Iris pigment epithelial cell (primary cell): ENCODE measurements at regions not wholly inside any gene's neighbourhood (a gene's known extent, or its start where the extent isn't known, plus 50 kb on each side); places are given as distances from the start of the nearest gene placed in this dataset.
"Not testable (repeated sequence)": the region's sequence is repeated elsewhere in the genome, so short reads cannot be mapped to it uniquely, and the experiment has no call there.

Source experiments
- DNase-seq: peaks from one replicate; pipeline ENCODE4 v3.0.0-alpha.2; 2011; ENCODE audit warnings: low read depth

GRCh38 chr2:105496271-105496670 lies 97.4 kb upstream of the FHL2 start:
- DNase-seq = no peak

- DNase-seq = no peak
These were observed 96.0 kb upstream of the FHL2 start for GRCh38 chr2:105494683-105495425.

DNA sequence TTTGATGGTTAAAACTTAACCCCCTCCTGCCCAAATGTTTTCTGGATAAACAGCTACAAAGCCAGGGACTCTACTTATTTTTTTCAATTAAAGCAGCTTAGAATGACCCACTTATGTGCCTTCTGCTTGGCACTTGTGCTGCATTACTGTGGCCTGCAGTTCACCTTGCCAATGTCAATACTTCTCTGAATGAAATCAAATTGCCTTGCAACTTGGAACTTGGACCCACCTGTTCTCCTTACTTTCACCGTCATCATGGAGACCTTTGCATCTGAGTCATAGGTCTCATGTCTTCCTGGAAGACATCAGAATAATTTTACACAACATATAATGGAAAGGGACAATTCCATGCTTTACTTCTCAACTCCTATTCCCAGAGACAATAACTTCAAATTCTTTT lies 92.1 kb upstream of the FHL2 start:
- no peak for DNase-seq

DNA sequence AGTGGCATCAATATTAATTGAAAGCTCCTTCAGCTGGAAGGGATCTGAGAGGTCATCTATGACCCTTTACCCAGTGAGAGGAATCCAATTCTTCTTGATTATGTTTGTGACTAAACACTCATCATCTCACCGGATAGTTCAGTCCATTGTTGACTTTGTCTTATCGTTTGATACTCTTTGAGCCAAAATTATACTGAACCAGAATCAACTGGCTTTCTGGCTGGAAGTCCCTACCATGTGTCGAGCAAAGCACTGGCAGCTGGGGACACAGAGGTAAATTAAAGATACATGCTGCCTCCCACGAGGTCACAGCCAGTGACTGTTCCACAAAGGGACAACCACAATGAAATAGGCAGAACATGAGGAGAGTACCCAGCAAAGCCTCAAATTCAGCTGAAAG lies 91.4 kb upstream of the FHL2 start:
- DNase-seq = no peak

DNA sequence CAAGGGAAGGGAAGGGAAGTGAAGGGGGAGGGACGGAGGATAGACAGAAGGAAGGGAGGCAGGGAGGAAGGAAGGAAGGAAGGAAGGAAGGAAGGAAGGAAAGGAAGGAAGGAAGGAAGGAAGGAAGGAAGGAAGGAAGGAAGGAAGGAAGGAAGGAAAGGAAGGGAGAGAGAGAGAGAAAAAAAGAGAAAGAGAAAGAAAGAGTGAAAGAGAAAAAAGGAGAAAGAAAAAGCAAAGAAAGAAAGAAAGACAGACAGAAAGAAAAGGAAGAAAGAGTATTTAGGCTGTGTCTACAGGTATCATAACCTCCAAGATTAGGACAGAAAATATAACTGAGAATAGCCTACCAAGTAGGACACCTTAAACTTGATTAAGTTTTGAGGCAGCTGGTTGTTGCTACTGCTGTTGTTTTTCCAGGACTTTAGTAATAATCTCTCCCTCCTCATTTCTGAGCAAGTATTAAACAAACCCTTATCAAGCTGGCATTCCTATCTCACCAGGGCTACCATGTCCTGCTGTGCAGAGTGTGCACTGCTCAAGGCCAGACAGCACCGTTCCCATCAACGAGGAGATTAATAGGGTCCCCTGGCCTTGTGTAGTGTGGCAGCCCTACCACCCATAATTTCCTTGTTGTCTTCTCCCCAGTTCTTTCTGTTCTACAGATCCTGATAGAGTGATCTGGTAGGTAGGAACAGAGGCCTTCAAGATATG lies 90.5 kb upstream of the FHL2 start:
- peak; percentile 19 for DNase-seq

- DNase-seq = peak; percentile 16
These were observed 89.4 kb upstream of the FHL2 start for GRCh38 chr2:105488285-105488684.

DNA sequence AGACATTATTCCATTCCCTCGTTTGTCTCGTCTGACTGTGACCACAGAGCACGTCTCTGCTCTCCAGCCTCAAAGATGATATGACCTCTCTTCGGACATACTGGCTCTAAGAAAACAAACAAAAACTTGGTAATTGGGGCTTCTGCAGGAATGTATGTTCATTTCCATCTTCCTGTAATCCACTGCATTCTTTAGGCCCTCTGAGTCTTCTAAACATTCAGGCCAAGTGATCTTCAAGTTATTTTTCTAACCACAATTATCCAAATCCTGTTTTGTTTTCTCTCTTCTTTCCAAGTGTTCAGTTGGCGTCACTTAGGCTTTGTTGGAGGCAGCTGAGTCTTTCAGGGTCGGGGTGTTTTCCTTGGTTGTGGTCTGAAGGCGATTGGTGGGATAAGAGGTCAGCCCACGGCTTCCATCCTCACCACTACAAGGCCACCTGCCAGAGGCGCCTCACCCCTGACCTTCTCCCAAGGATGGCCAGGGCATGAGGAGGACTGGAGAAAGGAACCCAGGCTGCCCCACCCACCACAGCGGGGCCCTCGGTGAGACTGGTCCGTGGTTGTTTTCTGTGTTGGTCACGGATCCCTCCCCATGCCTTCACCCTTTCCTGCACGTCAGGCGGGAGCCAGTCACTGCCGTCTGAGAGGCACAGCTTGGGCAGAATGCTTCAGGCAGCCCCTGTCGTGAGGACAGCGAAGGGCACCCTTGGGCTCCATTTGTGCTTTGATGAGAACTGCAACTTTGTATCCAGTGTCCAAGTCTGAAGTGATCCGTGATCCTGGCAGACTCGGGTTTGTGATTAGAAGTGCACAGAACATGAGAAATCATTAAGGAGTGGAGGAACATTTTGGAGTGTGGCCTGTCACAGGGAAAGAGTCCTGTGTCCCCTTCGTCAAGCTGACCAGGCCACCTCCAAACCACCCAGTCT lies 88.6 kb upstream of the FHL2 start:
- DNase-seq = peak; percentile 98

- DNase-seq = no peak
These were observed 87.9 kb upstream of the FHL2 start for GRCh38 chr2:105486762-105487141.

DNA sequence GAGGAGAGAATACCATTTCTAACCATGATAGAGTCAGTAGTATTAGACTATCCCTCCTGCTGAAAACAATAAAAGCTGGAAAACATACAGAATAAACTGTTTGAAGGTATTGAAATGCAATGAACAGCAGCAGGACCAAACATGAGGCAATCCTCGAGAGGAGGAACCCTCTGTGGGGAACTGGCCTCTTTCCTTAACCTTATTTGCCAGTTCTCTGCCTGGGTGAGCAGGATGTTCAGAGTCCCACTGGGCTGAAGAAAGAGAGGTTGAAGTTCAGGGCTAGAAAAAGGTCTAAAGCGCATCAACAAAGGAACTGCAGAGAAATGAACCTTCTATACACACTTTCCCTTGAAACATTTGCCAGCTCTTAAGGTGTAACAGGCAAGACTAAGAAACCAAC lies 79.8 kb upstream of the FHL2 start:
- DNase-seq = no peak

DNA sequence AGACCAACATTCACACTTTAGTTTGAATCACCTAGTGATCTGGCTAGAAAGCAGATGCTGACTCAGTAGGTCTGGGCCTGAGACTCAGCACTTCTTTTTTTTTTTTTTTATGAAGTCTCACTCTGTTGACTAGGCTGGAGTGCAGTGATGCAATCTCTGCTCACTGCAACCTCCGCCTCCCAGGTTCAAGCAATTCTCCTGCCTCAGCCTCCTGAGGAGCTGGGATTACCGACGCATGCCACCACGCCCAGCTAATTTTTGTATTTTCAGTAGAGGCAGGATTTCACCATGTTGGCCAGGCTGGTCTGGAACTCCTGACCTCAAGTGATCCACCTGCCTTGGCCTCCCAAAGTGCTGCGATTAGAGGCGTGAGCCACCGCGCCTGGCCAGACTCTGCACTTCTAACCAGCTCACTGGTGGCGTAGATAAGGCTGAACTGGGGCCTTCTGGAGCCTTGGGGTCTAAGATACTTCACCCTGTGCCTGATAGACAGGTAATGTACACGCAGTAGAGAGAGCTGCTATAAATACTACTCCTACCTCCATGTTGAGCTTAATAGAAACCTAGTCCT lies 78.3 kb upstream of the FHL2 start:
- DNase-seq = not testable (repeated sequence)

GRCh38 chr2:105473011-105473410 lies 74.2 kb upstream of the FHL2 start:
- no peak for DNase-seq

DNA sequence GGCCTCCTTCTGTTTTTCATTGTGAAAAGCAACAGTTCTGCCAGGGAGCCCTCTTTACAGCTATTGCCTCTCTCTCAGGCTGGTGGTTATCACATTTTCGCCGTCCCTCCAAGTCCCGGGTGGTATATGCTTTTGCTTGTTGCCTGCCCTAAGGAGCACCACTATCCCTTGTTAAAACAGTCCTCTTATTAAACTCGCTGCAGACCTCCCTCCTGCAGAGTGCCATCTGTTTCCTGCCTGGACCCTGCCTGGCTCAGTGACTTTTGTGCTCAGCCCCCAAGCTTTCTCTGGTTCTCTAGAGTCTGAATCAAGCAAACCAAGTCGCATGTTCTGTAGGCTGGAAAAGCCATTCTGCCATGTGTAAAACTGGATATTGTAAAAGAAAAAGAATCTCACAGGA lies 72.1 kb upstream of the FHL2 start:
- DNase-seq = no peak

GRCh38 chr2:105469781-105470180 lies 70.9 kb upstream of the FHL2 start:
- DNase-seq = no peak

DNA sequence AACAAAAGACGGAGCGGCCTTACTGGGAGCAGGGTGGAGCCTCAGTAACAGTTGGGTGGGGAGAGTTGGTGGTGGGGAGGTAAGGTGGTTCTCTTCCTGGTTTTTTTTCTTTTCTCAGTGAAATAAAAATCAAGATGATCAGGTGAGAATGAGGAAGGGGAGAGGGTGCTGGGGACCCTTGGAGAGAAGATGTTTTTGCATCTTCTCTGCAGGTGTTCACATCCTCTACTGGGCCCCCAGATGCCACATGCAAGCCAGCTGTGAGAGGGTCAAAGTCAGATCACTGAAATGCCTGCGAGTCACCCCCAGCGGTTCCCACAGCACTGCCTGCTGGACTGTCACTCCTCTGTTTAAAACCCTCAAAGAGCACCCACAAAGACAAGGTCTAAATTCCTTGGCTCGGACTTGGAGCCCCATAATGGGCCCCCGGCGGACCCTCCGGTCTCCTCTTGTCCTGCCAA lies 69.8 kb upstream of the FHL2 start:
- DNase-seq = no peak

- DNase-seq = no peak
These were observed 65.5 kb upstream of the FHL2 start for GRCh38 chr2:105464325-105464724.

DNA sequence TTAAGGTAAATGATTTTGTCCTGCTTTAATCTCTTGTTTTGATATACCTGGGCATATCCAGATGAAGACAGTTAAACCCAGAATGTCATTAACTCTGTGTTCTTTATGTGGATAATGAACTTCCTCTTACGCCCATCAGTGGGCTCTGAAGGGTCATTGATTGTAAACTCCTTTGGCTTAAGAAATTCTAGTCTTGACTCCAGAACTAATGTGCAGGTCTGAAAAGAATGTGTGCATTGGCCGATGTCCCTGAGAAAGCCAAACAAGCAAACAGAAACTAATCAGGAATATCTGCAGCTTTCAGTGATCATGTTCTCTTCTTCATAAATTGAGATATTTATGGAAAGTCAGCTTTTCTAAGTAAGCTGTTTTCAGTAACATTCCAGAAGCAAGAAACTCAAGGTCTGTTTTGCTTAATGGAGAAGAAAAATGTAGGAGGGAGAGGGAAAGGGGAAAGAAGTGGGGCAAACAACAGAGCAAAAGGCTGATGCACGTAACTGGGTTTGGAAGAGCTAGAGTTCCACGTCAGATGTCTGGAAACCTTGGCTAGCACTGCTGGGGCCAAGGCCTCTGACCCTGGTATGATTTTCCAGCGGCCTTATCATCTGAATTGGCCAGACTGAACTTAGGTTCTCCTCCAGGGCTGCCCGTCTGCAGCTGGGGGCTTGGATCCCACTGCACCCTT lies 61.3 kb upstream of the FHL2 start:
- DNase-seq = peak; percentile 33

- DNase-seq = no peak
These were observed 59.2 kb upstream of the FHL2 start for GRCh38 chr2:105458076-105458475.

- peak; percentile 98 for DNase-seq
These were observed 56.7 kb upstream of the FHL2 start for GRCh38 chr2:105455488-105456003.

- peak; percentile 93 for DNase-seq
These were observed 56.1 kb upstream of the FHL2 start for GRCh38 chr2:105454801-105455485.

DNA sequence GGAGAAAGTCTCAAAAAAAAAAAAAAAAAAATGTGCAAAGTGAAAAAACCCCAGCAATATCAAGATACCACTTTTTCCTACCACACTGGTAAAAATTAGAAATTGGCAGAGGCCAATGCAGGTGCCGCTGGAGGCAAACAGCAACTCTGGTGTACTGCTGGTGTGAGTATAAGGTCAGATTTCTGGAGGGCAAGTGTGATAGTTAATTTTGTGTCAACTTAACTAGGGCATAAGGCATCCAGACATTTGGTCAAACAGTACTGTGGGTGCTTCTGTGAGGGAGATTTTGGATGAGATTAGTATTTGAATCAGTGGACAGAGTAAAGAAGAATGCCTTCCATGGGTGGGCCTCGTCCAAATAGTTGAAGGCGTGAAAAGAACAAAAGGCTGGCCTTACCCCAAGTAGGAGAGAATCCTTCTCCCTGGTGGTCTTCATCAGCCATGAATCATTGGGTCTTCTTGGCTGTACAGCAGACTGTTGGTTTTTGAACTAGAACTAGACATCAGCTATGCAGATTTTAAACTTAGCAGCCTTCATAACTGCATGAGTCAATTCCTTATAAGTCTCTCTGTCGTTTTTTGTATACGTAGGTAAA lies 52.8 kb upstream of the FHL2 start:
- no peak for DNase-seq
